ENCODE measurements at regions not wholly inside any gene's neighbourhood (a gene's known extent, or its start where the extent isn't known, plus 50 kb on each side); places are given as distances from the start of the nearest gene placed in this dataset.

GRCh38 chr3:144034715-144035290 is 63.2 kb downstream of the DIPK2A start:
- TF ChIP-seq POLR2AphosphoS5 (IDR thresholded peaks at IDR 0.05; ENCODE audit: low read depth, low read length) (no peak), POLR2A (IDR thresholded peaks at IDR 0.05; ENCODE audit: low read depth, low read length) (no peak)
